PFSK-1 (cell line): ENCODE measurements at regions not wholly inside any gene's neighbourhood (a gene's known extent, or its start where the extent isn't known, plus 50 kb on each side); places are given as distances from the start of the nearest gene placed in this dataset.

Experiments
- POLR2AphosphoS5 ChIP-seq: IDR thresholded peaks from 2 replicates; pipeline ENCODE4 v1.6.1; 2012; ENCODE audit warnings: low read depth, mild to moderate bottlenecking, control low read depth, low read length, moderate library complexity
- SIN3A ChIP-seq: IDR thresholded peaks from 2 replicates; pipeline ENCODE4 v1.6.1; 2012; ENCODE audit warnings: mild to moderate bottlenecking, low read length, moderate library complexity, borderline replicate concordance; ENCODE audit not compliant: insufficient read depth
- TAF1 ChIP-seq: IDR thresholded peaks from 2 replicates; pipeline ENCODE4 v1.6.1; 2012; ENCODE audit warnings: low read length, control low read depth, borderline replicate concordance; ENCODE audit not compliant: insufficient read depth
- TF ChIP-seq, protein P1 (sequence below), 2 experiments: IDR thresholded peaks; 2 replicates each; pipeline versions ENCODE4 v1.6.1 to v1.8.0; 2011 to 2012; ENCODE audit warnings: low read depth in 2 of 2, low read length in 2 of 2, control low read depth in 1 of 2, inconsistent platforms in 1 of 2, mild to moderate bottlenecking in 1 of 2, moderate library complexity in 1 of 2; ENCODE audit not compliant: insufficient read depth in 1 of 2

DNA sequence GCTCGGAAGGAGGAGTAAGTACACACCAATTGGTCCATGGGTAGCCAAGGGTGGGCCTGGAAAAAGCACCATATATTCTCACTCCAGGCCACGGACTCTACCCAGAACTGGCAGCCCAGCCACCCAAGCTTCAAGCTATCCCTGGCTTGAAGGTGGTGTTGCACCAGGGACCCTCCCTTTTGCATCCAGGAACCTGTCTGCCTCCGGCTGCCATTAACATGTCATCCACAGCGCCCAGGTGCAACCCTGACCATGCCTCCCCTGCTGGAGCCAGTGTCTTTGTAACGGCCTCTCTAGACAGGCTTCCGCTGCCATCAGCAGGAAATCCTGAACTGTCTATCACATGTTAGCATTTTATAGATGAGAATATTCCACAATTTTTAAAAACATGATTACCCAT, 2158.5 kb upstream of the RAG2 start:
- TF ChIP-seq POLR2AphosphoS5 (no peak), SIN3A (no peak), TAF1 (no peak)
- TF ChIP-seq, protein P1, sequence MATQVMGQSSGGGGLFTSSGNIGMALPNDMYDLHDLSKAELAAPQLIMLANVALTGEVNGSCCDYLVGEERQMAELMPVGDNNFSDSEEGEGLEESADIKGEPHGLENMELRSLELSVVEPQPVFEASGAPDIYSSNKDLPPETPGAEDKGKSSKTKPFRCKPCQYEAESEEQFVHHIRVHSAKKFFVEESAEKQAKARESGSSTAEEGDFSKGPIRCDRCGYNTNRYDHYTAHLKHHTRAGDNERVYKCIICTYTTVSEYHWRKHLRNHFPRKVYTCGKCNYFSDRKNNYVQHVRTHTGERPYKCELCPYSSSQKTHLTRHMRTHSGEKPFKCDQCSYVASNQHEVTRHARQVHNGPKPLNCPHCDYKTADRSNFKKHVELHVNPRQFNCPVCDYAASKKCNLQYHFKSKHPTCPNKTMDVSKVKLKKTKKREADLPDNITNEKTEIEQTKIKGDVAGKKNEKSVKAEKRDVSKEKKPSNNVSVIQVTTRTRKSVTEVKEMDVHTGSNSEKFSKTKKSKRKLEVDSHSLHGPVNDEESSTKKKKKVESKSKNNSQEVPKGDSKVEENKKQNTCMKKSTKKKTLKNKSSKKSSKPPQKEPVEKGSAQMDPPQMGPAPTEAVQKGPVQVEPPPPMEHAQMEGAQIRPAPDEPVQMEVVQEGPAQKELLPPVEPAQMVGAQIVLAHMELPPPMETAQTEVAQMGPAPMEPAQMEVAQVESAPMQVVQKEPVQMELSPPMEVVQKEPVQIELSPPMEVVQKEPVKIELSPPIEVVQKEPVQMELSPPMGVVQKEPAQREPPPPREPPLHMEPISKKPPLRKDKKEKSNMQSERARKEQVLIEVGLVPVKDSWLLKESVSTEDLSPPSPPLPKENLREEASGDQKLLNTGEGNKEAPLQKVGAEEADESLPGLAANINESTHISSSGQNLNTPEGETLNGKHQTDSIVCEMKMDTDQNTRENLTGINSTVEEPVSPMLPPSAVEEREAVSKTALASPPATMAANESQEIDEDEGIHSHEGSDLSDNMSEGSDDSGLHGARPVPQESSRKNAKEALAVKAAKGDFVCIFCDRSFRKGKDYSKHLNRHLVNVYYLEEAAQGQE (IDR thresholded peaks at IDR 0.05; ENCODE audit: insufficient read depth in 1 of 2, low read depth in 2 of 2, low read length in 2 of 2): no peak
